Muscle layer of duodenum (tissue), 2 donors: ENCODE measurements at regions not wholly inside any gene's neighbourhood (a gene's known extent, or its start where the extent isn't known, plus 50 kb on each side); places are given as distances from the start of the nearest gene placed in this dataset.

Experiments used
- H3K27ac ChIP-seq: one replicate; pipeline ENCODE4 v1.7.0; 2013; ENCODE audit warnings: mild to moderate bottlenecking, low read length
- H3K27me3 ChIP-seq: one replicate; pipeline ENCODE4 v1.7.0; 2013; ENCODE audit warnings: low read depth, mild to moderate bottlenecking, control low read depth, low read length
- H3K36me3 ChIP-seq, 2 donors: one replicate each; pipeline ENCODE4 v1.7.0; 2013; ENCODE audit warnings: low read length in 2 of 2, control low read depth in 1 of 2, mild to moderate bottlenecking in 1 of 2; ENCODE audit not compliant: insufficient read depth in 2 of 2, control insufficient read depth in 1 of 2
- H3K4me1 ChIP-seq, 2 donors: one replicate each; pipeline ENCODE4 v1.7.0; 2013; ENCODE audit warnings: low read length in 2 of 2, mild to moderate bottlenecking in 2 of 2, control low read depth in 1 of 2, moderate library complexity in 1 of 2; ENCODE audit not compliant: insufficient read depth in 2 of 2, control insufficient read depth in 1 of 2
- H3K4me3 ChIP-seq, 2 donors: one replicate each; pipeline ENCODE4 v1.7.0; 2013; ENCODE audit warnings: low read length in 2 of 2, low read depth in 1 of 2, mild to moderate bottlenecking in 1 of 2
- H3K9me3 ChIP-seq, 2 donors: one replicate each; pipeline ENCODE4 v1.7.0; 2013; ENCODE audit warnings: low read length in 2 of 2, control low read depth in 1 of 2, mild to moderate bottlenecking in 1 of 2; ENCODE audit not compliant: control insufficient read depth in 1 of 2
- donor health status: healthy.

DNA sequence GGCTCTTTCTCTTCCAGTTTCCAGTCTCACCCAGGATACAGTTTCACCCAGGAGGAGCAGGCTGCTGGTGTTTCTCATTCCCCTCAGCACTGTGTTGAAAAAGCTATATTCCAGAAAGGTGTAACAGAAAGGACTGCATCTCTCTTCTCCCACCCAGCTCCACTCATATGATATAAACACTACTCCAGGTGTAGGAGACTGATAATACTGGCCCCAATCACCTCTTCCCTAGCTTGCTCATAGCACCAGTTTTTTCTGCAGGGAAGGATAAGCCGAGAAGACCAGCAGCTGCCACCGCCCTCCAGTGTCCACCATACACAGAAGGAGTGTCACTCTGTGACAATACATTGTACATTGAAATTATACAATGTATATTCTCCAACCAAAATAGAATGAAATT lies 105.5 kb upstream of the STK26 start:
- H3K4me3 ChIP-seq, result no peak overlapping the region
- no peaks in the 10 kb centered on the region for H3K9me3 ChIP-seq
- no peaks in the 10 kb centered on the region for H3K27me3 ChIP-seq
- no peaks in the 10 kb centered on the region for H3K4me1 ChIP-seq
- H3K36me3 ChIP-seq, result no peaks in the 10 kb centered on the region
- no peak overlapping the region for H3K27ac ChIP-seq

- no peaks in the 10 kb centered on the region for H3K4me1 ChIP-seq
- no peak overlapping the region for H3K4me3 ChIP-seq
- no peak overlapping the region for H3K27ac ChIP-seq
- H3K27me3 ChIP-seq, result no peaks in the 10 kb centered on the region
- no peaks in the 10 kb centered on the region for H3K36me3 ChIP-seq
- no peaks in the 10 kb centered on the region for H3K9me3 ChIP-seq
Measured at GRCh38 chrX:131918839-131919238, 104.3 kb upstream of the STK26 start.

DNA sequence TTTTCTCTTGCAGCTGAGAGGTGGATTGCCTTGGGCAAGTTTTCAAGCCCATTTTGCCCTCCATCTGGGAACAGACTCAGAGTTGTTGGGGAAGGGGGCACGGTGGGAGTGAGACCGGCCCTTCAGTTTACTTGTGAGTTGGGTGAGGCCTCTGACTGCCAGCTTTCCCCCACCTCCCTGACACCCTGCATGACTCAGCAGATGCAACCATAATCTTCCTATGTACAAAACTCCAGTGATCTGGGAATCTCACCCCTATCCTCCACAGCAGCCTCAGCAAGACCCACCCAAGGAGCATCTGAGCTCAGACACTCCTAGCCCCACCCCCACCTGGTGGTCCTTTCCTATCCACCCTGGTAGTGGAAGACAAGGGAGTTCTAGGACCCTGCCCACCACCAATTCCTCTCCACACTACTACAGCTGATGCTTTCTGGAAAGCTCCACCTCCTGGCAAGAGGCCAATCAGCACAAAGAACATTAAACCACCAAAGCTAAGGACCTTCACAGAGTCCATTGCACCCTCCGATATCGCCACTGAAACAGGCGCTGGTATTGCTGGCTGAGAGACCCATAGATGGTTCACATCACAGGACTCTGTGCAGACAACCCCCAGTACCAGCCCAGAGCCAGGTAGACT lies 99.4 kb upstream of the STK26 start:
- Histone ChIP-seq H3K27ac (no peak overlapping the region), H3K9me3 (no peaks in the 10 kb centered on the region), H3K36me3 (no peaks in the 10 kb centered on the region), H3K27me3 (no peaks in the 10 kb centered on the region), H3K4me1 (no peaks in the 10 kb centered on the region), H3K4me3 (no peak overlapping the region)

DNA sequence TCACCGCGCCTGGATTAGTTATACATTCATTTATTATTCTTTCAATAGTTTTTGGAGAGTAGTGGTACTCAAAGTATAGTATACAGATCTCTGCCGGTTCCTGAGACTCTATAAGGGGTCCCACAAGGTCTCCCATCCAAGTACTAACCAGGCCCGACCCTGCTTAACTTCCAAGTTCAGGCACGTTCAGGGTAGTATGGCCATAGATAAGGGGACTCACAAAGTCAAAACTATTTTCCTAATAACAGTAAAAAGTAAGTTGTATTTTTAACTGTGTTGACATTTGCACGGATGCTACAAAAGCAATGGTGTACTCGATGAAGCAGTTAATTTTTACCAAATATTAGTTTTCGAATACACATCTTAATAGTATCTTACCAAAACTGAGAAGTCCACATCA lies 84.4 kb upstream of the STK26 start:
- no peaks in the 10 kb centered on the region for H3K4me1 ChIP-seq
- H3K27me3 ChIP-seq, result no peaks in the 10 kb centered on the region
- H3K9me3 ChIP-seq, result no peaks in the 10 kb centered on the region
- H3K27ac ChIP-seq, result no peak overlapping the region
- no peaks in the 10 kb centered on the region for H3K36me3 ChIP-seq
- no peak overlapping the region for H3K4me3 ChIP-seq

DNA sequence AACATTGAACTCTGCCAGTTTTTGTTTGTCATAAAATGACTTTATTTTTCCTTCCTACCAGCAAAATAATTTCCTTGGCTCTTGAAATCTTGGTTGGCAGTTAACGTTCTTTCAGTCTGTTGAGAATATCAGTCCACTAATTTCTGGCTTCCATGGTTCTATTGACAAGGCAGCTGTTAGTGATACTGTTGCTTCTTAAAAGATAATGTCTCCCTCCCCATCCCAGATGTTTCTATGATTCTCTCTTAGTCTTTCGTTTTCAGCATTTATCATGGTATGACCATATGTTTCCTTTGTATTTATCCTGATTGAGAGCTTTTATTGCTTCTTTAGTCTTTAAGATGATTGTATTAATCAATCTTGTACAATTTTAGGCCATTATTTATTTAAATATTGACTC lies 81.1 kb upstream of the STK26 start:
- Histone ChIP-seq H3K27me3 (no peaks in the 10 kb centered on the region), H3K9me3 (no peaks in the 10 kb centered on the region), H3K4me1 (no peaks in the 10 kb centered on the region), H3K27ac (no peak overlapping the region), H3K4me3 (no peak overlapping the region), H3K36me3 (no peaks in the 10 kb centered on the region)

- Histone ChIP-seq H3K36me3 (no peaks in the 10 kb centered on the region), H3K9me3 (no peaks in the 10 kb centered on the region), H3K27me3 (no peaks in the 10 kb centered on the region), H3K4me1 (no peaks in the 10 kb centered on the region), H3K4me3 (no peak overlapping the region), H3K27ac (no peak overlapping the region)
Measured at GRCh38 chrX:131944936-131945902, 77.9 kb upstream of the STK26 start.

GRCh38 chrX:131951166-131951565 lies 71.9 kb upstream of the STK26 start:
- no peaks in the 10 kb centered on the region for H3K27me3 ChIP-seq

DNA sequence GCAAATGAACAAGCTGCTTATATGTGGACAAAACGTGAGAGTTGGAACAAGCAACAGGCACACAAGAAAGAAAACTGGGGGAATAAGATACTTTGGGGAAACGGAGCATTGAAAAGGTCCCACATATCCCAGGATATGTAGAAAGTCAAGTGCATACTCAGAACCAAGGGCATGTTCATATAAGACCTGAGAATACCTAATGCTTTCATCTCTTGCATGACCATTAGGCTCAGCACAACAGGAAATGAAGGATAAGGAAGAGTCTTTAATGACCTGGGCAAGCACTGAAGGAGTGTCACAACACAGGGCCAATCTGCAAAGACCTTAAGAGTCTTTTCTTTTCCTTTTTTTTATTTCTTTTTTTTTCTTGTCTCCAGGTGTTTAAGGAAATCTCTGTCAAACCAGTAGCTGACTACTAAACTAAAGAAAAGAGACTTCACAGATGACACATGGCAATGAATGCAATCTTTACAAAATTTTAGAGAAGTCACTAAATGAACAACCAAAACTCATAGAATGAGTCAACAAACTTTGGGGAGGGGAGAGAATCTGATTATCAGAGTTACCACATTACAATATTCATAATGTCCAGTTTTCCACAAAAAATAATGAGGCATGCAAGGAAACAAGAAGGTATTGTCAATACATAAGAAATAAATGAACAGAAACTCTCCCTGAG lies 67.9 kb upstream of the STK26 start:
- Histone ChIP-seq H3K4me3 (no peak overlapping the region), H3K9me3 (no peaks in the 10 kb centered on the region), H3K27ac (no peak overlapping the region), H3K27me3 (no peaks in the 10 kb centered on the region), H3K36me3 (no peaks in the 10 kb centered on the region), H3K4me1 (no peaks in the 10 kb centered on the region)

More at GRCh38 chrX:131951166-131951565, 71.9 kb upstream of the STK26 start:
- H3K4me1 ChIP-seq, result no peaks in the 10 kb centered on the region
- H3K9me3 ChIP-seq, result no peaks in the 10 kb centered on the region
- H3K36me3 ChIP-seq, result no peaks in the 10 kb centered on the region
- no peak overlapping the region for H3K4me3 ChIP-seq
- H3K27ac ChIP-seq, result no peak overlapping the region

GRCh38 chrX:131958724-131959123 lies 64.4 kb upstream of the STK26 start:
- Histone ChIP-seq H3K36me3 (no peaks in the 10 kb centered on the region), H3K27me3 (no peaks in the 10 kb centered on the region), H3K4me1 (no peaks in the 10 kb centered on the region), H3K4me3 (no peak overlapping the region), H3K9me3 (no peaks in the 10 kb centered on the region), H3K27ac (no peak overlapping the region)

DNA sequence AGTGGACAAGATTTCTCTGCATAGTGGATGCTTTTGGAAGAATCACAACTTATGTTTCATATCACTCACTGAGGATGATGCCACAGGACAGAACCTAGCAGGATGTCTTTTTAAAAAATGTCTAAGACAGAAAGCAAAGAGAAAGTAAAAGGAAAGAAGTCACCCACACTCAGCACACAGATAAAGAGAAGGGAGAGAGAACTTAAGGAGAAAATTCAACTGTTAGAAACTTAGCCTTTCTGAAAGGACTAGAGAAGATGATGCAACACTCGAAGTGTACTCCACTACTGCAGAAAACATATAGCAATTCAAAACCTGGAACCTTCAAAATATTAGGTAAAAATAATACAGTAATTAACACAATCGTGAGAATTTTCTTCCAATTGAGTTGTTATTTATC lies 52.8 kb upstream of the STK26 start:
- Histone ChIP-seq H3K36me3 (no peaks in the 10 kb centered on the region), H3K27ac (no peak overlapping the region), H3K4me3 (no peak overlapping the region), H3K9me3 (no peaks in the 10 kb centered on the region), H3K27me3 (no peaks in the 10 kb centered on the region), H3K4me1 (no peaks in the 10 kb centered on the region)
